Stomach (tissue), 4 donors: ENCODE measurements at regions not wholly inside any gene's neighbourhood (a gene's known extent, or its start where the extent isn't known, plus 50 kb on each side); places are given as distances from the start of the nearest gene placed in this dataset.

Source experiments
- CTCF ChIP-seq, 7 experiments: fragments of 450-650 bp in 4 of 7; fragments of 200-600 bp in 3 of 7; sonication (generic) in 3 of 7; IDR thresholded peaks; one replicate each; pipeline ENCODE4 v1.5.1; 2016 to 2019; ENCODE audit warnings: antibody characterized with exemption in 7 of 7, control low read depth in 2 of 7, mild to moderate bottlenecking in 1 of 7
- EP300 ChIP-seq: sonication (generic); formaldehyde crosslinking; IDR thresholded peaks from one replicate; pipeline ENCODE4 v1.6.1; 2017; ENCODE audit warnings: antibody characterized with exemption
- POLR2A ChIP-seq, 4 donors: fragments of 450-650 bp; IDR thresholded peaks; one replicate each; pipeline ENCODE4 v1.6.1; 2016; ENCODE audit warnings: antibody characterized with exemption in 4 of 4, control low read depth in 2 of 4, mild to moderate bottlenecking in 1 of 4, moderate library complexity in 1 of 4

DNA sequence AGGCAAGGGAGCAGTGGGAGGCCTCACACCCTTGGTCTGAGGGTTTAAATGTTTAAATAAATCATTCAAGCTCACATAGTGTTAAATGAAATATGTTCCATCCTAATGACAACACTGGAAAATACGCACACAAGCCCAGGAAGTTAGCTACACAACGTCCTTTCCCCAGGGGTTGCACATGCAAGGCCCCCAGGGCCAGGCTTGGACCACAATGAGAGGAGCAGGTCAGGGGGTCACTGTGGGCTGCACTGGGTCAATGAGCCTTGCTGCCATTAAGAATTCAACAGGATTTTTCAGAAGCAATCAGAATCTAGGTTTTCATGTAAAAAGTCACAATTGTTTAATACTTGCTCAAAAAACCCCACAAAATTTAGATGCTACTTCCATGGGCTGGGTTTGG is 64.9 kb upstream of the ADCY1 start:
- TF ChIP-seq POLR2A (IDR thresholded peaks at IDR 0.05) (no peak), CTCF (IDR thresholded peaks at IDR 0.05) (no peak), EP300 (no peak)
